HUDEP-2 (cell line): ENCODE measurements at regions not wholly inside any gene's neighbourhood (a gene's known extent, or its start where the extent isn't known, plus 50 kb on each side); places are given as distances from the start of the nearest gene placed in this dataset.

ENCODE experiments used
- DNase-seq, 76 experiments: peaks; one replicate each; lab custom pipeline; 2025; ENCODE audit not compliant: unreplicated experiment in 76 of 76; lab: John Stamatoyannopoulos, UW

- no peak for DNase-seq
Observed at GRCh38 chr16:73152386-73153125, 104.6 kb upstream of the ZFHX3 start.

GRCh38 chr16:73151941-73152340 is 104.0 kb upstream of the ZFHX3 start:
- DNase-seq, result no peak

GRCh38 chr16:73151225-73151624 is 103.3 kb upstream of the ZFHX3 start:
- DNase-seq, result no peak

- no peak for DNase-seq
Observed at GRCh38 chr16:73150786-73151185, 102.9 kb upstream of the ZFHX3 start.

- DNase-seq, result no peak
Observed at GRCh38 chr16:73149334-73149733, 101.4 kb upstream of the ZFHX3 start.

GRCh38 chr16:73147958-73148357 is 100.0 kb upstream of the ZFHX3 start:
- DNase-seq, result no peak

- DNase-seq, result no peak
Observed at GRCh38 chr16:73145166-73145880, 97.4 kb upstream of the ZFHX3 start.

GRCh38 chr16:73143576-73144422 is 95.9 kb upstream of the ZFHX3 start:
- no peak for DNase-seq

GRCh38 chr16:73143002-73143401 is 95.1 kb upstream of the ZFHX3 start:
- no peak for DNase-seq

GRCh38 chr16:73142053-73142854 is 94.3 kb upstream of the ZFHX3 start:
- no peak for DNase-seq

- DNase-seq, result no peak
Observed at GRCh38 chr16:73140929-73141328, 93.0 kb upstream of the ZFHX3 start.

- DNase-seq, result no peak
Observed at GRCh38 chr16:73131156-73131862, 83.4 kb upstream of the ZFHX3 start.

- DNase-seq, result no peak
Observed at GRCh38 chr16:73129455-73129854, 81.5 kb upstream of the ZFHX3 start.

GRCh38 chr16:73126525-73126853 is 78.6 kb upstream of the ZFHX3 start:
- no peak for DNase-seq

- DNase-seq, result no peak
Observed at GRCh38 chr16:73125850-73126524, 78.1 kb upstream of the ZFHX3 start.

- no peak for DNase-seq
Observed at GRCh38 chr16:73124665-73125375, 76.9 kb upstream of the ZFHX3 start.

GRCh38 chr16:73124097-73124652 is 76.2 kb upstream of the ZFHX3 start:
- no peak for DNase-seq

GRCh38 chr16:73122604-73123391 is 74.9 kb upstream of the ZFHX3 start:
- DNase-seq, result no peak
